ENCODE measurements at regions not wholly inside any gene's neighbourhood (a gene's known extent, or its start where the extent isn't known, plus 50 kb on each side); places are given as distances from the start of the nearest gene placed in this dataset.

DNA sequence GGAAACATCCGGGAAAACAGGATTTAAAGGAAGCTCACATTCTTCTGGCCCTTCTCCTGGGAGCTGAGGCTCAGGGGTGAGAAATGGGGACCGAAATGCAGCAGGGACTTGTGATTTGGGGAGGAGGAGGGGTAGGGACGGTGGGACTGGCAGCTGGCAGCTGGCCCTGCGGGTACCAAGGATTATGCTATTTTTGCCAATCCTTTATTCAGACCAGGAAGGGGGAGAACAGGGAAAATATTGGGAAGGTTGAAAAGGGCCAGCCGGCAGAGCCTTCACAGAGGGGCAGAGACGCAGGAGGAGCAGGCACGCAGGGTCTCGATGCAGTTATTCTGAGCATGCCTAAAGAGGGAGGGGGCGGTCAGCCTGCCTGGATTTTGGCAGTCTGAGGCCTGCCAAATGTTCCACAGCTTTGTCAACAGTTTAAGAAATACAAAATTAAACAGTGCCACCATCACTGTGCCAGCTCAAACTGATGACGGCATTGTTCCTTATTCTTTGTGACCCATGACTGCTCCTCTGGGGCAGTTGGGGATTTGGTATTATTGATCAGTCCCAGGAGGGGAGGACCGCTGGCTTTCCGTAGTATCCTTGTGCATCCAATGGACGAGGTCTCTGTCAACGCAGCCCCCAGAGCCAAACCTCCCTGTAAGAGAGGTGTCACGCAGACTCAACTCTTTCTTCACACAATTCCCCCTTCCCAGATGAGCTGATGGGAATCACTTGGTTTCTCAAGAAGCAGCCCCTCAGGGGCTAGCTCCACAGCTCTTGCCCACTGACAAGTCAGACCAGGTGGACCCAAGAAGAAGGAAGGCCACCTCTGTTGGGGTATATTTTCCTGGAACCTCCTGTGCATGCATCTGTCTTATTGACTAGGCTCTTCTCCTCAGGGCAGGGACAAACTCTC, 553.3 kb downstream of the BNC2 start:
- no peak for DNase-seq

DNA sequence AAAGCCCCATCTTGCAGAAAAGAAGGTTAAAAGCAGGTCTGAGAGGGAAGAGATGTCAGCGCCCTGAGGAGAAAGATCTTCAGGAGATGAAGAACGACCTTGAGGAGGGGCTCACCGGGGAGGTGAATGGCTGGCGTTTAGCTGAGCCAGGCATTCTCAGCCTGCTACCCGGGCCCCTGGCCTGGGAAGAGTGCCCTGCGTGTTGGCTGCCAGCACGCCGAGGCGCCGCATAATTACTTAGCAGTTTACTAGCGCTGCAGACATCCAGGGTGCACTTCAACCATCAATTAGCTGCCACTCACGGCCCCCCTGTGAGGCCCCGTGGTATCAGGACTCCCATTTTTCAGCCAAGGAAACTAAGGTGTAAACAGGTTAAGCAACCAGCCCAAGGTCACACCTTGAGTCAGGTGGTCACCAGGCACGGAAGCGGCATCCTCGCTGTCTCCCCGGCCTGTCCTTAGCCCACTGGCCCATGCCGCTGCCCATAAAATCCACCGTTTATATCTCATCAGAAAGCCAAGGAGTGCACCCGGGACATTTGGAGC, 551.9 kb downstream of the BNC2 start:
- DNase-seq = no peak

DNA sequence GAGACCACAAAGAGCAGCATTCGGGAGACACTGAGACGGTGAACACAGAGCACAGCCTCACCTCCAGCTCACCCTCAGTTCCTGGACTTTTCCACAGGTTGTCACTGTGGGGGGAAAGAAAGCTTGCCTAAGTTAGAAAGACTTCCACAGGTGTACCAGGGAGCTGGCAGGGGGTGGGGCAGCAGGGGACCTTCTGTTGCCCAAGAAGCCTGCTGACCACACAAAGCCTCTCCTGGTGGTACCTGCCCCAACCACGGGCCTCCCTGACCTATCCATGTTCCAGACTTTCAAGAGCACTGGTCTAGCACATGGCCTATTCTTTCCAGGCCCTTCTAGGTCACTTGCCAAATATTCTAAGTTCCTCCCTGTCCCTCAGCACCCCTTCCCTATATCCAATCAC, 550.8 kb downstream of the BNC2 start:
- no peak for DNase-seq

DNA sequence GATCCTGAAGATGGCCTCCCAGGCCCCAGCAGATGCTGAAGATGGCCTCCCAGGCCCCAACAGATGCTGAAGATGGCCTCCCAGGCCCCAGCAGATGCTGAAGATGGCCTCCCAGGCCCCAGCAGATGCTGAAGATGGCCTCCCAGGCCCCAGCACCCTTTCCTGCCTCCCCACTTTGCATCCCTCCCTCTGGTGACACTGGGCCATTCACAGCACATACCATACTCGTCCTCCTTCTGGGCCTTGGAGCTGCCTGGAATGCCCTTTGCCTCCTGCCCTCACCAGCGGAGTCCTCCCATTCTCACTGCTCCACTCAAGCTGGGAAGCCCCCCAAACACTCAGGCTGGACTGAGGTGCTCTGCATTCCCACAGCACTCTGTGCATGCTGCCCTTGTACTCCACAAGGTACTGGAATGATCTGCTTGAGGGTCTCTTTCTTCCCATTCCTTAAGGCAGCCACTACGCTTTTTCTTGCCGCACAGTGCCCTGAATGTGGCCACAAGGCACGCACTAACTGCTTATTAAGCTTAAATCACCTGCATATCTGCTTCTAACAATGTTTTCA, 550.0 kb downstream of the BNC2 start:
- DNase-seq = no peak

DNA sequence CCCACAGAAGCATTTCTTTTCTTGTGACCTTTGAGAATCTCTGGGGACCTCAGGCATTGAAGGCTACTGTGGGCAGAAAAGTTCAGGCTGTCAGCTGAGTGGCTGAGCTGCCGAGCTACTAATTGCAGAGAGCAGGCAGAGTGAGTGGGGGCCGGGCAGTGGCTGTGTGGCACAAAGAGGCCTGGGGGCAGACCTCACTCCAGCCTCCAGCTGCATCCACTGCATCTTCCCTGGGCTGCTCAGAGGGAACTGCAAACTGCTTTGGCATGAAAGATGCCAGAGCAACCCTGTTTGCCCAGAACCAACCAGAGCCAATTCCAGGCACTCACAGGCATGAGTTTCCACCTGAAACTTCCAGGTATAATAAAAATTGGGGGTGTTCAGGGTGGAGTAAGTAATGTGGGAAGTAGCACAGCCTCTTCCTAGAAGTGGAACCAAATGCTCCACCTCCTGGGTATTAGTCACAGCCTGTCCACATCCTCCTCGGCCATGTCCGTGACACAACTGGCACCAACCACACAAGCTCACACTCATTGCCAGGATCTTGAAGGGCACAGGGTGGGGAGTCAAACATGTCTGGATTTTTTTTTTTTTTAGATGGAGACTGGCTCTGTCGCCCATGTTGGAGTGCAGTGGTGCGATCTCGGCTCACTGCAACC, 548.9 kb downstream of the BNC2 start:
- DNase-seq = no peak

DNA sequence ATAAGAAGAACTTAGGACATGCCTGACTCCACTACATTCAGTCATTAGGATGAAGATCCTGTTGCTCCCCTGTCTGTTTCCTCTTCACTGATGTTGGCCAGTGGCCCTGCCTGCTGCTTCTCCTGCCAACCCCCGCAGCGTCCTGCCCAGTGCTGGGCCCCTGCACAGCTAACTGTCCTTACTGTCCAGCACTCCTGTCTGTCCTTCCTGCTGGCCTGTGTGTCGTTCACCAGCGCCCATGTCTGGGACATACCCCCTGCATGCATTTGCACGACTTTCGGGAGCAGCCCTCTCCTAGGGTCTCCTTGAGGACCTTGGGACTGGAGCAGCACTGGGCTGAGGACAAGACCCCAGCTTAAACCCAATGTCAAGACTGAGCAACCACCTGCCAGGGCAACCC, 547.6 kb downstream of the BNC2 start:
- no peak for DNase-seq

DNA sequence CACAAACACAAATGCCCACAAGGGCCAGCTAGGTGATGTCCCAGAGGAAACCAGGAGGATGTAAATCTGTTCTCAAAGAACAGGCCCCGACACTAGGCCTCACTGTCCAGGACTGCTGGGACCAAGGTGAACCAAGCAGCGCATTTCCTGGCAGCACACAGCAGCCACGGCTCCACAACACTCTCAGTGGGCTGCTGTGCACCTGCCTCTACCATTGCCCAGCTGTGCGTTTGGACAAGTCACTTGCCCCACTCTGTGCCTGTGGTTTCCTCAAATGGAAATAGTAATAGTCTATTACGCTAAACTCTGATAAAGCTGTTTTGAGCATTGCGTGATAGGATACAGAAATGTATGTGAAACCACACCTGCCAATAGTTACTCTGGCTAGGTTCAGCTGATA, 544.5 kb downstream of the BNC2 start:
- DNase-seq = no peak

DNA sequence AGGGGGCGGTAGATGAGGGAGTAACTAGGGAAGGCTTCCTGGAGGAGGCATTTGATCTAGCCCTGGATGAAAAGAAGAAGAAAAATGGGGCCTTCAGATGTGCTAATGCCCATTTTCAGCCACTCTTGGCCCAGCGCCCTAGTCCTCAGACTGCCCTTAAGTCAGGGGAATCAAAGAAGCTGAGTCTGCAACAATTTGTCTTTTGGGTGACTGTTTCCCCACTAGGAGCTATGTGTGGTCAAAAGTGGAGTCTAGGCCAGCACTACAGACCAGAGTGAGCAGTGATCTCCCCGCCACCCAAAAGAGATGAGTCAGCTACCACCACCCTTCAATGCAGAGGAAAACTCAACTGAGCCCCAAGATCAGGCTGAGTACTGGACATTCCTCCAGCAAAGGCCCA, 542.1 kb downstream of the BNC2 start:
- no peak for DNase-seq

DNA sequence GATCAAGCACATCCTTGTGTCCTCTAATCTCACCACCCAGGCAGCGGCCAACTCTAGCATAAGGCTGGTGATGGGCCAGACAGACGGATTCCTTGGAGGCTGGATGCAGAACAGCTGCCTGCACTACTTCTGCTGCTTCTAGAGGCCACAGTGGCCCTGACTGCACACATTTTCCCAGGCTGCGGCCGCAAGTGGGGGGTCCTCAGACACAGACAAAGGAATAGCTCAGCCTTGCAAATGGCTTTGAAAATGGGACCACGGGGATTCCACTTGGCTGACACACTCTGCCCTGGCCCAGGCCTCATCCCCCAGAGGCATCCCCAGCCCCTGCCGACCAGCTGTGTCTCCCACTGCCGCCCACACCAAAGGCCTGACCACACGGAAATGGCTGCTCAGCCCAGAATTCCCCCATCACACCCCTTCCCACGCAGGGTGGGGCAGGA, 540.8 kb downstream of the BNC2 start:
- DNase-seq = no peak

DNA sequence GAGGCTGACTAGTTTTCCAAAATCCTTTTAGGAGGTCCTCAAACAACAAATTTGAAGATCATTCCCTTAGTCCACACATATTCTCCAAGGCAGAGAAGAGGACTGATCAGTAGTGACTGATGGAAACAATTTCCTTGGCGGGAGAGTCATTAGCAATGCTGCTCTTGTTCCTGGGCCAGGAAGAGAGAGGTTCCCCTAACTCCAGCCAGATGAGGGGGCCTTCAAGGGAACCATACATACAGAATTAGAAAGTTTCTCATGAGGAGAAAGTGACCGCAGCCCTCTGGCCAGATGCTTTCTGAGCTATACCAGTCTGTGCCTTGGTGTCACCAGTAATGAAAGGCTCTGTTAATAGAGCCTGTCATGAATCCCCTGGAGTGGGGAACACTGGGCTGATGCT, 539.4 kb downstream of the BNC2 start:
- DNase-seq = no peak

DNA sequence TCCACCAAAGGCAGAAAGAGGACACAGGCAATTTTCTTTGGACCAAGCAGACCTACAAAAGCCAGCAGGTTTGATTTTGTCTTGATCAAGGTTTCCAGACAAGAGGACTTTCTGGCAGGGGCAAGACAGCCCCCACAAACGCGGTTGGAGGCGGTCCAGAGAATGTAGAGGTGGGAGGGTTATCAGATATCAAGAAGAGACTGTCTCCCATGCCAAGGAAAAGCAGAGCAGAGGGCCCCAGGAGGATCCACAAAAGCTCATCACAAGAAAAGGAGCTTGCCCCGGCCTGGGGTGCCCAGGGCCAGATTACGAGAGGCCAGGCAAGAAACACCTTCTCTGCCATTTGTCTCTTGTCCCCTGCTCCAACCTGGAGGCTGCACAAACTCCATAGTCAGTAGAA, 538.9 kb downstream of the BNC2 start:
- DNase-seq = no peak

DNA sequence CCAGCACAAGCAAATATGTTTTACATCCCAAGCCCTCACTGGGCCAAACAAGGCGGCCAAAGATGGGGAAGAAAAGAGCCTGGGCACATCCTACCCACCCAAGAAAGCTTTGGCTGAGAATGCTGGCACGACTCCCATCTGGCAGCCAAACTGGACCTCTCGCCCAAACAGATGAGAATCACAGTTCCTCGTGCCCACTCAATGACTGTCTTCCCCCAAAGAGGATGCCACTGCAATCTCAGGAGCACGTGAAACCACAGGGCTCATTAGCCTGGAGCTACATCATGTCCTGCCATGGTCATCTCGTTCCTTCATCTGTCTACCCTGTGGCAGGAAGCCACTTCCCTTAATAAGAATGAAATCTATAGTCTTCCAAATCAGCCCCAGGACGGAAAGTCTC, 536.8 kb downstream of the BNC2 start:
- DNase-seq = no peak

DNA sequence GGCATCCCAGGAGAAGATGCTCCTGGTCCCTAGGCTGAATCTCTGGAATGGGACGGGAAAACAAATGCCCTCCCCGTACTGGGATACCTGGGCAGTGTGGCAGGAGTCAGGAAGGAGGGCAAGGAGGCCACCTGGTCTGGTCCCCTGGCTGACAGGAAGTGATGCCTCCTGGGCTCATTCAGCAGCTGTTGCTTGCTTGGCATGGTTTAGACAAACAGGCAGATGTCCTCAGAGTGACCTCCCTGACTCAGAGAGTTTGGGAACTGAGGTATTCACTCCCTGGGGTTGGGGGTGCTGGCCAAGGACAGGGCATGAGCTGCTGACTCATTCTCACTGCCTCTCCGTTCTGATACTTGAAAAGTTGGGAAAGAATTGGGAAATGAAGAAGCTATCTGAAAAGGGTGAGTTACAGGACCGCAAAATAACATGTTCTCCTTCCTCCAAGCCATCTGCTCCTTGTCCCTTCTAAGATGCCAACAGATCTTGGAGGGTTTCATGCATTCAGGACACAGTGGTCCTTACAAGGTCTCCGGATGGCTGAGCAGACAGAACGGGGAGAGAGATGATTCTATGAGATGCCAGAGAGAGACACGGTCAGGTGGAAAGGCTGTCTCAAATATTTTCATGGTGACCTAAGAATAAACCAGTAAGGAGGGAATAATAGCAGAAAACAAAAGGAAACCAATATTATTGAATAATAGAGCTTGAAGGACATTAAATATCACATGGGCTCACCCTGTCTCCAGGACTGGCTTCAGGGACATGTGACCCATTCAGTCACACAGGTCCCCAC, 534.5 kb downstream of the BNC2 start:
- no peak for DNase-seq

DNA sequence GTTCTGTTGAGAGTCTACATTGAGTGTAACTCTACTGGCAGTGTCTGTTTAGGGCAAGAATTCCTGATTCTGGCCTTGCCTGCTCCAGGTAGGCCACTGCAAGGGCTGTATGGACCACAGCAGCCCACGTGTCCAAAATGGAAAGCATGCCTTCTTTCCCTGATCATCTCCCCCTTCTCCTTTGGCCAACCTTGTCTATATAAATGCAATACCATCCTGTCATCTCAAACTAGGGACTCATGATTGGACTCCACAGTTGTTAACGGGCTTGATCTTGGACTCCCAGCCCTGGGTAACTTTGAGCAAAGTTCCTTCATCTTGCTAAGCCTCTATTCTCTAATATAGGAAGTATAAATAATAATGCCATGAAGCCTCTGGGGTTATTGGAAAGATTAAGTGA, 533.6 kb downstream of the BNC2 start:
- DNase-seq = no peak

DNA sequence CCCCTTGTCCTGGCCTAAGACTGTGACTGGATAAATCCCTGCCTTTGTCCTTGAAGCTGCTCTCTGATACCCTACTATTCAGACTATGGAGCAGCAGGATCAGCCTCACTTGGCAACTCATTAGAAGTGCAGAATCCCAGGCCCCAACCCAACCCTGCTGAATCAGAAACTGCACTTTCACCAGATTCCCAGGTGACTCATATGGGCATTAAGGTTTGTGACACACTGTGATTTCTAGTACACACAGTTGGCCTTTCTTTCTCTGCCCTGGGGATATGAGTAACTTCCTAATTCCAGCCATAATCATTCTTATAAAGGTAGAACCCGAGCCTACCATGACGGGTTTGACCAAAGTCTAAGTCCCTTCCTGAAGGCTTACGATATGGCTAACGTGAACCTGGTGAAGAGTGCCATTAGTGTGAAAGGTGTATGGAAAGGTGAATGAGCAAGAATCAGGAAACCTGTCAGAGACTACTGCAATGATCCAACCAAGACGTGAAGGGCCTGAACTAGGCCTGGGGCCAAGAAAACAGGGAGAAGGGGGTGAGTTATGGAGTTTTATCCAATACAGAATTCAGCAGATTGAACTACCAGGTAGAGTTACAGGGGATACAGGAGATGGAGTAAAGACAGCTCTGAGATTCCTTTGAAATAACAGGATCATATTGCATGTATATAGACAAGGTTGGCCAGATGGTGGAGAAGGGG, 533.0 kb downstream of the BNC2 start:
- no peak for DNase-seq

DNA sequence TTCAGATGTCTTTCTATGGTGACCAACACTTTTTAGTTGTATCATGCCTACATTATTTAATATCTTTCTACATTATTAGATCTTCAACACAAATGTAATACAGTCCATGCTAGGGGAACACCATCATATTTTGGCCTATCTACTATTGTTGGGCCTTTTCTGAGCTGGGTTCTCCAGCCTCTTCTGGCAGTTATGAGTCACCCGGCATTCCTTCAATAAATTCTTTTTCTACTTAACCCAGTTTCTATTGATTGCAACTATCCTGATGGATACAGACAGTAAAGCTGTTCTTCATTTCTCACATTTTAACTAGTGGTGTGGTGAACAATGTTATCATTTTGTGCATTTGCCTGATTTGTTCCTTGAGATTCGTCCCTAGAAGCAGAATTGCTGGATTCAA, 529.3 kb downstream of the BNC2 start:
- DNase-seq = no peak

DNA sequence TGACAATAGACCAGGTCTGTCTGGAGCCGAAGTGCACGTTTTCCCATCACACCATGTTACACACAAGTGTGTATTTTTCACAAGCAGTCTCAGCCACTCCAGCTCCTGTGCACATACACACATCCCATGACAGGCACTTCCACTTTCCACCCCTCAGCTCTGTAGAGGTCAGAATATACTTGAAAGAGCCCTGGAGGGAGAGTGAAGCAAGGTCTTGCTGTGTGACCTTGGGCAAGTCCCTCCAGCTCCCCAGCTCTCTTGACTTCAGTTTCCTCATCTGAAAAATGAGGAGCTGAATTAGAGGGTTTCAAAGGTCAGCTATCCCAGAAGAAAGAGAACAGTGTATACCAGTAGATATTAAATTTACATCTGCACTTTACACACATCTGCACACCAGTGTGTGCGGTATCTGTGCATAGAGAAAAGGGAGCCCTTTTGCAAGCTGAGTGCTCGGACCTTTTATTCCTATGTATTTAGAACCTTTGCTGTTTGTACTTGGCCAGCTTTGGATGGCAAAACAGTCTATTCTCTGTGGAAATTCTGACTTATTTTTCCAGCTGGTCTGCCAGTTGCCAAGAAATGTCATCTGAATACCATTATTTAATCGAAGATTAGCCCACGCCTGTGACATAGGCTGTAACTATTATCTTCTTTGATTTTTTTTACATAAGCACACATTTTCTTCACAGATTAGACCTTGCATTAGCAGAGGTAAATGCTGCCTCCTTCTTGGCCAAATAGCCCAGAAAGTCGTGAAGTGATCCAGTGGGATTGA, 528.0 kb downstream of the BNC2 start:
- no peak for DNase-seq

DNA sequence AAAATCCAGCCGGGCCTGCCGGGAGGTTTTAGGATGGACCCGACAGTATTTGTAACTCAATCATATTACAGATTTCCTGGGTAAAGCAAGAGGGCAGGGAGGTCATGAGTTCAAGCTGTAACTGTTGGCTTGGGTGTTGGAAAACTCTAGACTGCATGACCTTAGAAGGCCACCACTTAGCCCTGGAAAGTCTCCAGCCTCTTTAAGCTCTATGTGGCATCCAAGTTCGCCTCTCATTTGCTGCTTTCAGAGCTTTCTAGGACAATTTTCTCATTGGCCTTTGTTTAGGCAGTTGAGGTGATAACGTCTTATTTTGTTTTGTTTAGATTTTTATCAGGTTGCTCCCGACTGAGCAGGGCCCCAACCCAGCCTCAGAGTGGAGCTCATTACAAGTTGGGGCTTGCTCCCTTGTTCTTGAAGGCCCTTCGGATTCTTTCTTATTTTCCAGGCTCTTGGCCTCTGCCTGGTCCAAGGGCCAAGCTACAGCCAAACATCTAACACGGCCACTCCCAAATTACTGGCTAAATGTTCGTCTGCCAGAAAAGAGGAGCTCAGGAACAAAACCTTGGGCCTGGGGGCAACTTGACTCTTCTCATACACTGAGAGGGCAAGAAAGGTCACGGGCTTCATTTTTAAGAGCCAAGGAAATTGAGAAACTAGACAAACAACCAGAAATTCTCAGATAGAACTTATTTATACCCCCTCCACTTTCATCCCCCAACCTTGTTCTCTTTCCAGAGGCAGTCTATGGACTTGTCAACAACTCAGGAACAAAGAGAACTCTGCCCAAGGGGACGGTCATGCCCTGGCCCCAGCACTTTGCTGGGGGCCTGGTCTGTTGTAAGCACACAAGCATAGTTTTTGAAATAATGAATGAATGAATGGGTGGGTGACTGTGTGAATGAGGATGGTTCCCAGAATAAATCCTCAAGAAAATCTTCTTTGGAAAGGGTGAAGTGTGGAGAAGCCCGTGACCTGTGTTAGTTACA, 526.9 kb downstream of the BNC2 start:
- DNase-seq = no peak

DNA sequence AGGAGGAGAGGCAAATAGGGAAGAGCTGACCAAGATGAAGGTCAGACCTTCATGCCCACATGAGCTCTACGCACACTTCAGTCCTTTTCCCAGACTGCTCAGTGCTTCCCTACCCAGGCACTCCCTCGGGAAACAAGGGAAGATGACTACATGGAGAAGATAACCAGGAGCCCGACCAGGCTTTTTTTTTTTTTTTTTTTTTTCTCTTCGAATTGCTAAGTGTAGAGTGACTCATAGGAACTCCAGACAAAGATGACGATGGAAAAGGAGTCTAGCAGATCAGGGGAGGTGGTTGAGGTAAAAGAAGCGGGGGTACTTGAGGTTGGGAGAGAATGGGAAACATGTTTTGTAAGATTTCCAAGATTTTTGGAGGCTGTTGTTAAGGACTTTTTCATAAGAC, 526.1 kb downstream of the BNC2 start:
- no peak for DNase-seq

DNA sequence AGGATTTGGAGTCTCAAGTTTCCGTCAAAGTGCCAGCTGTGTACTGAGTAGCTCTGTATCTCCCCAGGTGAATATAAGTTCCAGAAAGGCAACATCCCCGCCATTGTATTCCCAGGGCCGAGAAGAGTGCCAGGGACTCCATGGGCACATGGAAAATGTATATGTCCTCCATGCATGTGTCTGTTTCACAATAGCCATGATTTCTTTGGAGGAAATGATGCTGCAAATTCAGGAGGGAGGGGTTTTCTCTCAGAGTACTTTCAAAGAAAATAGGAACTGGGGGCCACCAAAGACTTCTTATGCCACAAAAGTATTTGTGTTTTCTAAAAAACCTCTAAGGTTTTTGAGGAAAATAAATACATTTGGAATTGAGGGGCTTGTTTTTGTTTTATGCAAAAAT, 524.6 kb downstream of the BNC2 start:
- DNase-seq = no peak
